Activated naive CD4-positive, alpha-beta T cell treated with anti-CD3 and anti-CD28 coated beads, Interleukin-2, amount 50 U/mL, for 24 hours (primary cell): ENCODE measurements at regions not wholly inside any gene's neighbourhood (a gene's known extent, or its start where the extent isn't known, plus 50 kb on each side); places are given as distances from the start of the nearest gene placed in this dataset.

Source experiments
- H3K27ac Mint-ChIP-seq: one replicate; pipeline ENCODE4 v1.8.0; 2021; ENCODE audit warnings: mild to moderate bottlenecking, mixed read lengths
- H3K27me3 Mint-ChIP-seq: one replicate; pipeline ENCODE4 v1.8.0; 2021; ENCODE audit warnings: mixed read lengths
- H3K36me3 Mint-ChIP-seq: one replicate; pipeline ENCODE4 v1.8.0; 2021; ENCODE audit warnings: mixed read lengths
- H3K4me1 Mint-ChIP-seq: one replicate; pipeline ENCODE4 v1.8.0; 2021; ENCODE audit warnings: mixed read lengths
- H3K4me3 Mint-ChIP-seq: one replicate; pipeline ENCODE4 v1.8.0; 2021; ENCODE audit warnings: mild to moderate bottlenecking, mixed read lengths
- H3K9me3 Mint-ChIP-seq: one replicate; pipeline ENCODE4 v1.8.0; 2021; ENCODE audit warnings: mixed read lengths

DNA sequence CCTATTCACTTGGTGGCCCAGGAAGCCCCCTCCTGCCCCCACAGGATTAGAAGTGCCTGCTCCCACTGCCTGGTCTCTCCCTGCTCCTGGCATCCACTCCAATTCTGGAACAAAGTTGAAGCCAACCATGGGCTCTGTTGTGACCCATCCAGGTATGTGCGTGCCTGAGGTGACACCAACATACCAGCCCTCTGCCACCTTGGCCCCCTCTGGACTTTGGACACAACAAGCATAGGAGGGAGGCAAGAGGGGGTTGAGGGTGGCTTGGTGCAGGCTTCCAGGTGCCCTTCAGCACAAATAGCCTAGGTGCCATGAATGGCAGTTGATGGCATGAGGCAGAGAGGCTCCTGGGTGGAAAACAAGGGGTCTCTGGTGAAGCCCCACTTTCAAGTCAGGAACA is 600.9 kb downstream of the SI start:
- H3K27me3 Mint-ChIP-seq, result no peaks in the 10 kb centered on the region
- no peaks in the 10 kb centered on the region for H3K36me3 Mint-ChIP-seq
- no peak overlapping the region for H3K27ac Mint-ChIP-seq
- no peak overlapping the region for H3K4me3 Mint-ChIP-seq
- H3K9me3 Mint-ChIP-seq, result no peaks in the 10 kb centered on the region
- no peaks in the 10 kb centered on the region for H3K4me1 Mint-ChIP-seq

- Mint-ChIP-seq H3K4me3 (no peak overlapping the region), H3K4me1 (no peaks in the 10 kb centered on the region), H3K27ac (no peak overlapping the region), H3K36me3 (no peaks in the 10 kb centered on the region), H3K27me3 (no peaks in the 10 kb centered on the region), H3K9me3 (no peaks in the 10 kb centered on the region)
These were observed 601.7 kb downstream of the SI start for GRCh38 chr3:164476631-164477030.

- Mint-ChIP-seq H3K27ac (no peak overlapping the region), H3K9me3 (peaks cover 11% of the 10 kb centered on the region), H3K36me3 (no peaks in the 10 kb centered on the region)
These were observed 607.8 kb downstream of the SI start for GRCh38 chr3:164470471-164470870.

GRCh38 chr3:164468055-164468454 is 610.2 kb downstream of the SI start:
- H3K27me3 Mint-ChIP-seq, result no peaks in the 10 kb centered on the region
- H3K4me1 Mint-ChIP-seq, result no peaks in the 10 kb centered on the region
- peaks cover 11% of the 10 kb centered on the region for H3K9me3 Mint-ChIP-seq
- no peaks in the 10 kb centered on the region for H3K36me3 Mint-ChIP-seq
- H3K4me3 Mint-ChIP-seq, result no peak overlapping the region
- no peak overlapping the region for H3K27ac Mint-ChIP-seq

More at GRCh38 chr3:164470471-164470870, 607.8 kb downstream of the SI start:
- Mint-ChIP-seq H3K4me3 (no peak overlapping the region), H3K4me1 (no peaks in the 10 kb centered on the region), H3K27me3 (no peaks in the 10 kb centered on the region)

DNA sequence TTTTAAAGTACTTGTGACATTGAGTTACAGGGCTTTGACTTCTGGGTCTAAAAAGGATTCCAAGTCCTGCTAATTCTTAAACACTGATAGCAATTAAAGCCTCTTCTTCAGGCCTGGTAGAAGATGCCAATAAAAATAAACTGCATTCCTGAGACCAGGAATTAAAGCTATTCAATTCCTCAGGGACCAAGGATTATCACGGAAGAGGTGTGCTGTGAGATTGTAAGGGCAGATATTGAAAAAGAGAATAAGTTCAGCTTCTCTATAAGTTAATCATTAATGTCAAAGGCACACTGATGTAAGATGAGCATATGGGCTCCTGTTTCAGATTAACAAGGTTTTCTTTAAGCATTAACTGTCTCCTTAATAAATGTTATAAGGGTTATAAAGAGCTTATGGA is 611.3 kb downstream of the SI start:
- H3K27ac Mint-ChIP-seq, result no peak overlapping the region
- H3K4me3 Mint-ChIP-seq, result no peak overlapping the region
- no peaks in the 10 kb centered on the region for H3K36me3 Mint-ChIP-seq
- H3K4me1 Mint-ChIP-seq, result no peaks in the 10 kb centered on the region
- peaks cover 11% of the 10 kb centered on the region for H3K9me3 Mint-ChIP-seq
- no peaks in the 10 kb centered on the region for H3K27me3 Mint-ChIP-seq

GRCh38 chr3:164465172-164465571 is 613.1 kb downstream of the SI start:
- no peaks in the 10 kb centered on the region for H3K4me1 Mint-ChIP-seq
- no peak overlapping the region for H3K4me3 Mint-ChIP-seq
- H3K9me3 Mint-ChIP-seq, result peaks cover 12% of the 10 kb centered on the region
- H3K36me3 Mint-ChIP-seq, result no peaks in the 10 kb centered on the region
- H3K27me3 Mint-ChIP-seq, result no peaks in the 10 kb centered on the region
- H3K27ac Mint-ChIP-seq, result no peak overlapping the region

- H3K4me1 Mint-ChIP-seq, result no peaks in the 10 kb centered on the region
- H3K27ac Mint-ChIP-seq, result no peak overlapping the region
- peaks cover 7% of the 10 kb centered on the region for H3K9me3 Mint-ChIP-seq
- no peak overlapping the region for H3K4me3 Mint-ChIP-seq
- no peaks in the 10 kb centered on the region for H3K36me3 Mint-ChIP-seq
- no peaks in the 10 kb centered on the region for H3K27me3 Mint-ChIP-seq
These were observed 617.4 kb downstream of the SI start for GRCh38 chr3:164460851-164461250.

GRCh38 chr3:164459521-164460151 is 618.7 kb downstream of the SI start:
- H3K27ac Mint-ChIP-seq, result no peak overlapping the region
- H3K4me3 Mint-ChIP-seq, result no peak overlapping the region
- no peaks in the 10 kb centered on the region for H3K4me1 Mint-ChIP-seq
- H3K36me3 Mint-ChIP-seq, result no peaks in the 10 kb centered on the region
- H3K27me3 Mint-ChIP-seq, result no peaks in the 10 kb centered on the region
- peaks cover 7% of the 10 kb centered on the region for H3K9me3 Mint-ChIP-seq

- no peaks in the 10 kb centered on the region for H3K36me3 Mint-ChIP-seq
These were observed 619.3 kb downstream of the SI start for GRCh38 chr3:164458986-164459385.

GRCh38 chr3:164453714-164454113 is 624.6 kb downstream of the SI start:
- no peaks in the 10 kb centered on the region for H3K4me1 Mint-ChIP-seq
- peaks cover 7% of the 10 kb centered on the region for H3K9me3 Mint-ChIP-seq
- no peak overlapping the region for H3K4me3 Mint-ChIP-seq
- H3K27me3 Mint-ChIP-seq, result no peaks in the 10 kb centered on the region
- H3K27ac Mint-ChIP-seq, result no peak overlapping the region
- H3K36me3 Mint-ChIP-seq, result no peaks in the 10 kb centered on the region

More at GRCh38 chr3:164458986-164459385, 619.3 kb downstream of the SI start:
- Mint-ChIP-seq H3K27me3 (no peaks in the 10 kb centered on the region), H3K4me3 (no peak overlapping the region), H3K9me3 (peaks cover 7% of the 10 kb centered on the region), H3K27ac (no peak overlapping the region), H3K4me1 (no peaks in the 10 kb centered on the region)

DNA sequence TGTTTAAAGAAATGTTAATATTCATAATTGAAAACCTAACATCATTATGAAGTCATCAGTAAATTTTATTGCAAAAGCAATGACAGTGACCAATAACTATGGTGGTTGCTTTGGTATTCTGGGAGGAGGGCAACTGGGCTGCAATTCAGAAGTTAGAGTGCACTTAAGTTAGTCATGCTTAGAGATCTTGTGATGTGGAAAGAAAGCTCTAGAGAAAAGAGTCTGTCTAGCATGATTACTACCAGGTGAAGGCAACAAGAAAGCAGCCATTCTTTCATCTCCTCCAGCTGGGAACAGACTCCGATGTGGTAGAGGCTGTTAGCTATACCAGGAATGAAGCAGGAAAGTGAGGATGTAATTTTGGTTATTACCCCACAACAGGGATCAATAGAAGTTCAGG is 625.6 kb downstream of the SI start:
- peaks cover 7% of the 10 kb centered on the region for H3K9me3 Mint-ChIP-seq
- H3K4me1 Mint-ChIP-seq, result no peaks in the 10 kb centered on the region
- no peak overlapping the region for H3K4me3 Mint-ChIP-seq

GRCh38 chr3:164451072-164451910 is 627.0 kb downstream of the SI start:
- Mint-ChIP-seq H3K4me1 (no peaks in the 10 kb centered on the region), H3K4me3 (no peak overlapping the region)

More for the DNA sequence above, 625.6 kb downstream of the SI start:
- Mint-ChIP-seq H3K27ac (no peak overlapping the region), H3K36me3 (no peaks in the 10 kb centered on the region), H3K27me3 (no peaks in the 10 kb centered on the region)

DNA sequence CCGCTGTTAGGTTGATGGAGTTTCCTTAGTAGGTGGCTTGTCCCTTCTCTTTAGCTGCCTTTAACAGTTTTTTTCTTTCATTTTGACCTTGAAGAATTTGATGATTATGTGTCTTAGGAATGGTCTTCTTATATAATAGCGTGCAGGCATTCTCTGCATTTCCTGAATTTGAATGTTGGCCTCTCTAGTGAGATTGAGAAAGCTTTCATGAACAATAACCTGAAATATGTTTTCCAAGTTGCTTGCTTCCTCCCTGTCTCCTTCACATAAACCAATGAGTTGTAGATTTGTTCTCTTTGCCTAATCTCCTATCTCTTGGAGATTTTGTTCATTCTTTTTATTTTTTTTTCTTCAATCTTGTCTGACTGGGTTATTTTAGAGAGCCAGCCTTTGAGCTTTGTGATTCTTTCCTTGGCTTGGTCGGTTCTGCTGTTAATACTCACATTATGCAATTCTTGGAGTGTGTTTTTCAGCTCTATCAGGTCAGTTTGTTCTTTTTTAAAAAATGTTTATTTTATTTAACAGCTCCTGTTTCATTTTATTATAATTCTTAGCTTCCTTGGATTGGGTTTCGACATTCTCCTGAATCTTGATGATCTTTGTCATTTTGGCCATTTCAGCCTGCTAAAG is 627.9 kb downstream of the SI start:
- Mint-ChIP-seq H3K4me3 (no peak overlapping the region), H3K27me3 (no peaks in the 10 kb centered on the region), H3K27ac (no peak overlapping the region), H3K9me3 (peaks cover 7% of the 10 kb centered on the region), H3K4me1 (no peaks in the 10 kb centered on the region), H3K36me3 (no peaks in the 10 kb centered on the region)

More at GRCh38 chr3:164451072-164451910, 627.0 kb downstream of the SI start:
- Mint-ChIP-seq H3K36me3 (no peaks in the 10 kb centered on the region), H3K27ac (no peak overlapping the region), H3K9me3 (peaks cover 7% of the 10 kb centered on the region), H3K27me3 (no peaks in the 10 kb centered on the region)

DNA sequence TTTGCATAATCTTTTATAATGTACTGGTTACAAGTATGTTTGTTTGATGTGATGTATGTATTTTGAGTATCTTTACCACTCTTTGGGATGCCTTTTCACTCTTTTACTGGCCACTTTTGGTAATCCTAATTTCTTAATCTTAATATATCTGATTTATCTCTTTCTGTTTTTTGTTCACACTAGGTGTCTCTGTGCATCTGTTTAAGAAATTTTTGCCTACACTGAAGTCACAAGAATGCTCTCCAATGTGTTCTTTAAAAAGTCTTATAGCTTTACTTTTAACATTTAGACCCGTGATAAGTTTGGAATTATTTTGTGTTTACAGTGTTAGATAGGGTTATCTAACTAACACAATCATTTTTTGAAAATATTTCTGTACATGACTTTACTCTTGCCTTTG is 659.1 kb downstream of the SI start:
- no peaks in the 10 kb centered on the region for H3K36me3 Mint-ChIP-seq
- H3K27ac Mint-ChIP-seq, result no peak overlapping the region
- peaks cover 11% of the 10 kb centered on the region for H3K9me3 Mint-ChIP-seq
- no peaks in the 10 kb centered on the region for H3K4me1 Mint-ChIP-seq
- H3K27me3 Mint-ChIP-seq, result no peaks in the 10 kb centered on the region
- no peak overlapping the region for H3K4me3 Mint-ChIP-seq

GRCh38 chr3:164418414-164418813 is 659.9 kb downstream of the SI start:
- H3K27me3 Mint-ChIP-seq, result no peaks in the 10 kb centered on the region
- H3K36me3 Mint-ChIP-seq, result no peaks in the 10 kb centered on the region
- no peak overlapping the region for H3K27ac Mint-ChIP-seq
- H3K4me1 Mint-ChIP-seq, result no peaks in the 10 kb centered on the region
- no peak overlapping the region for H3K4me3 Mint-ChIP-seq
- peaks cover 5% of the 10 kb centered on the region for H3K9me3 Mint-ChIP-seq

DNA sequence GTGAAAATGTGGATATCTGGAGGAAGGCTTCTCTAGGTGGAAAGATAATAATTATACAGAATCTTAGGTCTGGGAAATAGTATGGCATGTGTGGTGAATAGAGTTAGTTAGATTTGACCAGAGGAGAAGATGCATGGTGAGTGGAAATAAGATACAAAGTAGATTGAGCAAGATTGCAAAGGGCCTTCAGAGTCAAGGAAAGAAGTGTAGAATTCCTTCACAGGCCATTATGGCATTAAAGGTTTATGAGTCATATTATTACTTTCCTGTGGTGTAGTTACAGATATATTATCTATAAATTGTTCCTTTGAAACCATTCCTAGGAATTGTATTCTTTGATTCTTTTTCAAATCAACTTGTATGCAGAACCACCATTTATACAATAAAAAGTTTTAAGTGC is 660.3 kb downstream of the SI start:
- no peaks in the 10 kb centered on the region for H3K4me1 Mint-ChIP-seq
- no peaks in the 10 kb centered on the region for H3K27me3 Mint-ChIP-seq
- no peak overlapping the region for H3K4me3 Mint-ChIP-seq
- no peaks in the 10 kb centered on the region for H3K36me3 Mint-ChIP-seq
- H3K9me3 Mint-ChIP-seq, result peaks cover 7% of the 10 kb centered on the region
- H3K27ac Mint-ChIP-seq, result no peak overlapping the region
